ENCODE measurements at regions not wholly inside any gene's neighbourhood (a gene's known extent, or its start where the extent isn't known, plus 50 kb on each side); places are given as distances from the start of the nearest gene placed in this dataset. TPM values are rescaled to one million over a fixed set of nuclear protein-coding genes. Genes with fewer than 3 reads are reported as not detected.
"Not testable (repeated sequence)": the region's sequence is repeated elsewhere in the genome, so short reads cannot be mapped to it uniquely, and the experiment has no call there.

DNA sequence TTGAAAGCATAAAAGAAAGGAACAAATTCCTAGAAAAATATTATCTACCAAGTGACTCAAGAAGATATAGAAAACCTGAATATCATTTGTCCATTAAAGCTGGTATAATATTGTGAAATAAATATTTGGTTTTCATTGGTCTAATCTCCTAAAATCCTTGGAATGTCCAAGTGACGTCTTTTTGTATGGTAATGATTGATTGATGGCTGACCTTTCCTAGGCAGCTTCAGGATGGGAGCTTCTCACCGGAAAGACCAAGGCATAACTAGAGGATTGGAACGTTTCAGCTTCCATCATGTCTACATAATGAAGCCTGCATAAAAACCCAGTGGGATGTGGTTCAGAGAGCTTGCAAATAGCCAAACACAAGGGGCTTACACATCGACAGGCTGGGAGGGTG lies 57.6 kb upstream of the MAN1A1 start (continued):
- TF ChIP-seq, protein P1, sequence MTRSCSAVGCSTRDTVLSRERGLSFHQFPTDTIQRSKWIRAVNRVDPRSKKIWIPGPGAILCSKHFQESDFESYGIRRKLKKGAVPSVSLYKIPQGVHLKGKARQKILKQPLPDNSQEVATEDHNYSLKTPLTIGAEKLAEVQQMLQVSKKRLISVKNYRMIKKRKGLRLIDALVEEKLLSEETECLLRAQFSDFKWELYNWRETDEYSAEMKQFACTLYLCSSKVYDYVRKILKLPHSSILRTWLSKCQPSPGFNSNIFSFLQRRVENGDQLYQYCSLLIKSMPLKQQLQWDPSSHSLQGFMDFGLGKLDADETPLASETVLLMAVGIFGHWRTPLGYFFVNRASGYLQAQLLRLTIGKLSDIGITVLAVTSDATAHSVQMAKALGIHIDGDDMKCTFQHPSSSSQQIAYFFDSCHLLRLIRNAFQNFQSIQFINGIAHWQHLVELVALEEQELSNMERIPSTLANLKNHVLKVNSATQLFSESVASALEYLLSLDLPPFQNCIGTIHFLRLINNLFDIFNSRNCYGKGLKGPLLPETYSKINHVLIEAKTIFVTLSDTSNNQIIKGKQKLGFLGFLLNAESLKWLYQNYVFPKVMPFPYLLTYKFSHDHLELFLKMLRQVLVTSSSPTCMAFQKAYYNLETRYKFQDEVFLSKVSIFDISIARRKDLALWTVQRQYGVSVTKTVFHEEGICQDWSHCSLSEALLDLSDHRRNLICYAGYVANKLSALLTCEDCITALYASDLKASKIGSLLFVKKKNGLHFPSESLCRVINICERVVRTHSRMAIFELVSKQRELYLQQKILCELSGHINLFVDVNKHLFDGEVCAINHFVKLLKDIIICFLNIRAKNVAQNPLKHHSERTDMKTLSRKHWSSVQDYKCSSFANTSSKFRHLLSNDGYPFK (CRISPR knock-in tag; IDR thresholded peaks at IDR 0.05; ENCODE audit: borderline replicate concordance), result no peak
- TF ChIP-seq FIP1L1 (IDR thresholded peaks at IDR 0.05; ENCODE audit: borderline replicate concordance, insufficient read depth, low read depth, low read length) (no peak), ZNF557 (CRISPR knock-in tag; IDR thresholded peaks at IDR 0.05) (no peak)
- TF ChIP-seq, protein P2, sequence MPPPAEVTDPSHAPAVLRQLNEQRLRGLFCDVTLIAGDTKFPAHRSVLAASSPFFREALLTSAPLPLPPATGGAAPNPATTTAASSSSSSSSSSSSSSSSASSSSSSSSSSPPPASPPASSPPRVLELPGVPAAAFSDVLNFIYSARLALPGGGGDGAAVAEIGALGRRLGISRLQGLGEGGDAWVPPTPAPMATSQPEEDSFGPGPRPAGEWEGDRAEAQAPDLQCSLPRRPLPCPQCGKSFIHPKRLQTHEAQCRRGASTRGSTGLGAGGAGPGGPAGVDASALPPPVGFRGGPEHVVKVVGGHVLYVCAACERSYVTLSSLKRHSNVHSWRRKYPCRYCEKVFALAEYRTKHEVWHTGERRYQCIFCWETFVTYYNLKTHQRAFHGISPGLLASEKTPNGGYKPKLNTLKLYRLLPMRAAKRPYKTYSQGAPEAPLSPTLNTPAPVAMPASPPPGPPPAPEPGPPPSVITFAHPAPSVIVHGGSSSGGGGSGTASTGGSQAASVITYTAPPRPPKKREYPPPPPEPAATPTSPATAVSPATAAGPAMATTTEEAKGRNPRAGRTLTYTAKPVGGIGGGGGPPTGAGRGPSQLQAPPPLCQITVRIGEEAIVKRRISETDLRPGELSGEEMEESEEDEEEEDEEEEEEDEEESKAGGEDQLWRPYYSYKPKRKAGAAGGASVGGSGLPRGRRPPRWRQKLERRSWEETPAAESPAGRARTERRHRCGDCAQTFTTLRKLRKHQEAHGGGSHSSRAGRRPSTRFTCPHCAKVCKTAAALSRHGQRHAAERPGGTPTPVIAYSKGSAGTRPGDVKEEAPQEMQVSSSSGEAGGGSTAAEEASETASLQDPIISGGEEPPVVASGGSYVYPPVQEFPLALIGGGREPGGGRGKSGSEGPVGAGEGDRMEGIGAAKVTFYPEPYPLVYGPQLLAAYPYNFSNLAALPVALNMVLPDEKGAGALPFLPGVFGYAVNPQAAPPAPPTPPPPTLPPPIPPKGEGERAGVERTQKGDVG (CRISPR knock-in tag; IDR thresholded peaks at IDR 0.05; ENCODE audit: borderline replicate concordance), result no peak

DNA sequence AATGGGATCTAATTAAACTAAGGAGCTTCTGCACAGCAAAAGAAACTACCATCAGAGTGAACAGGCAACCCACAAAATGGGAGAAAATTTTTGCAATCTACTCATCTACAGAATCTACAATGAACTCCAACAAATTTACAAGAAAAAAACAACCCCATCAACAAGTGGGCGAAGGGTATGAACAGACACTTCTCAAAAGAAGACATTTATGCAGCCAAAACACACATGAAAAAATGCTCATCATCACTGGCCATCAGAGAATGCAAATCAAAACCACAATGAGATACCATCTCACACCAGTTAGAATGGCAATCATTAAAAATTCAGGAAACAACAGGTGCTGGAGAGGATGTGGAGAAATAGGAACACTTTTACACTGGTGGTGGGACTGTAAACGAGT lies 55.6 kb upstream of the MAN1A1 start:
- 19% methylated on average over 2 of the region's 2 CpGs for WGBS (ENCODE audit: low lambda C conversion rate)
- POLR2A ChIA-PET; intact Hi-C loops (cut with micrococcal nuclease; ENCODE audit: unreplicated experiment); H3K9me3 ChIP-seq (ENCODE audit: low read length); in situ Hi-C loops (cut with HindIII; ENCODE audit: extremely low pct_ligation_motif_present, low pct_unique_long_range_greater_than_20kb); BruUV-seq (replicated peaks); H3K4me2 ChIP-seq (ENCODE audit: low read depth, low read length); H3K27ac ChIP-seq (ENCODE audit: extremely low read length, insufficient read depth, low read length); H3K4me3 ChIP-seq (replicated peaks in 1 of 3; ENCODE audit: insufficient read depth in 1 of 3, low read depth in 2 of 3, low read length in 3 of 3); FAIRE-seq; DNase-seq (ENCODE audit: low spot score); H3K27me3 ChIP-seq (ENCODE audit: control insufficient read depth in 1 of 2, insufficient read depth in 2 of 2, low read length in 2 of 2); H3K36me3 ChIP-seq (replicated peaks in 1 of 2; ENCODE audit: control insufficient read depth in 1 of 2, insufficient read depth in 2 of 2, low read length in 2 of 2); H3K79me2 ChIP-seq (ENCODE audit: insufficient read depth, low read length); CTCF ChIA-PET (ENCODE audit: low intra/inter-chr PET ratio, low total read pairs); H3K4me1 ChIP-seq (ENCODE audit: insufficient read depth, low read length); H2AFZ ChIP-seq (ENCODE audit: low read length); H4K20me1 ChIP-seq (ENCODE audit: insufficient read depth, low read length); H3K9ac ChIP-seq (ENCODE audit: insufficient read depth, low read depth, low read length); ATAC-seq: not testable (repeated sequence)

MicroRNAs encoded in the stretch of these regions (microRNA counts, 767-probe panel; counts per million panel counts)
- not detected for microRNA hsa-miR-3144-5p

Small RNA genes in the stretch of these regions (microRNA-seq; reads per million reads assigned to microRNA genes)
- 21.1 reads per million, percentile 56 among the genes with 10 or more reads in this experiment for gene MIR3144

Small RNA genes in the stretch of these regions (small RNA-seq; reads per million reads assigned to genes)
- 0 reads per million in 3 experiments for gene COX6A1P3 (ENCODE audit: insufficient read depth in 2 of 3, insufficient read length in 3 of 3, low read depth in 2 of 3, low replicate concordance in 1 of 3)
- 0.10 to 38.7 (median 5.5) reads per million in 3 experiments for gene MIR3144 (ENCODE audit: insufficient read depth in 2 of 3, insufficient read length in 3 of 3, low read depth in 2 of 3, low replicate concordance in 1 of 3)
- gene RNA5SP215 (ENCODE audit: insufficient read depth in 2 of 3, insufficient read length in 3 of 3, low read depth in 2 of 3, low replicate concordance in 1 of 3), result 0.31 to 5.8 (median 0.33) reads per million in 3 experiments
- gene RNU6-214P (ENCODE audit: insufficient read depth in 2 of 3, insufficient read length in 3 of 3, low read depth in 2 of 3, low replicate concordance in 1 of 3), result 0 reads per million in 3 experiments
